SK-N-SH treated with all-trans-retinoic acid at 6 μM for 48 hours (cell line): ENCODE measurements at regions not wholly inside any gene's neighbourhood (a gene's known extent, or its start where the extent isn't known, plus 50 kb on each side); places are given as distances from the start of the nearest gene placed in this dataset.
"Not testable (repeated sequence)": the region's sequence is repeated elsewhere in the genome, so short reads cannot be mapped to it uniquely, and the experiment has no call there.

ENCODE experiments used
- ATAC-seq: fragments of 200-7000 bp; cut with Tn5 transposase; 3 replicates; pipeline ENCODE4 v1.9.1; 2020; ENCODE audit warnings: mild to moderate bottlenecking, moderate library complexity
- ARNTL ChIP-seq: fragments of 450-650 bp; formaldehyde crosslinking; IDR thresholded peaks from 2 replicates; pipeline ENCODE4 v1.5.0; 2020; ENCODE audit warnings: low read depth, mild to moderate bottlenecking, moderate library complexity, borderline replicate concordance
- BACH2 ChIP-seq: fragments of 250-450 bp; sonication (Bioruptor Pico); IDR thresholded peaks from 2 replicates; pipeline ENCODE4 v1.9.0; 2021; ENCODE audit warnings: mild to moderate bottlenecking, borderline replicate concordance
- CSDC2 ChIP-seq: fragments of 250-450 bp; sonication (Bioruptor Pico); IDR thresholded peaks from 2 replicates; pipeline ENCODE4 v1.5.0; 2020; ENCODE audit warnings: mild to moderate bottlenecking, moderate library complexity
- GLIS3 ChIP-seq: fragments of 250-450 bp; sonication (Bioruptor Pico); IDR thresholded peaks from 2 replicates; pipeline ENCODE4 v1.5.0; 2020; ENCODE audit warnings: mild to moderate bottlenecking, moderate library complexity
- ISL1 ChIP-seq: fragments of 250-450 bp; sonication (Bioruptor Pico); IDR thresholded peaks from 2 replicates; pipeline ENCODE4 v2.1.2; 2022; ENCODE audit warnings: mild to moderate bottlenecking, moderate library complexity
- OSR1 ChIP-seq: fragments of 250-450 bp; sonication (Bioruptor Pico); IDR thresholded peaks from 2 replicates; pipeline ENCODE4 v1.8.0; 2022; ENCODE audit warnings: moderate library complexity, mild to moderate bottlenecking, inconsistent platforms
- RARB ChIP-seq: fragments of 250-450 bp; sonication (Bioruptor Pico); IDR thresholded peaks from 2 replicates; pipeline ENCODE4 v1.8.0; 2021; ENCODE audit warnings: mild to moderate bottlenecking, moderate library complexity
- SNAI2 ChIP-seq: fragments of 250-450 bp; sonication (Bioruptor Pico); IDR thresholded peaks from 2 replicates; pipeline ENCODE4 v1.5.0; 2020; ENCODE audit warnings: mild to moderate bottlenecking, moderate library complexity
- TCF4 ChIP-seq: fragments of 250-450 bp; sonication (Bioruptor Pico); IDR thresholded peaks from 2 replicates; pipeline ENCODE4 v1.8.0; 2021; ENCODE audit warnings: mild to moderate bottlenecking, moderate library complexity, borderline replicate concordance
- TOX ChIP-seq: fragments of 250-450 bp; sonication (Bioruptor Pico); IDR thresholded peaks from 2 replicates; pipeline ENCODE4 v1.8.0; 2021; ENCODE audit warnings: mild to moderate bottlenecking, moderate library complexity, borderline replicate concordance
- ZC3H10 ChIP-seq: fragments of 250-450 bp; sonication (Bioruptor Pico); IDR thresholded peaks from 2 replicates; pipeline ENCODE4 v1.5.1; 2021; ENCODE audit warnings: mild to moderate bottlenecking, moderate library complexity
- ZFP3 ChIP-seq: fragments of 250-450 bp; sonication (Bioruptor Pico); IDR thresholded peaks from 2 replicates; pipeline ENCODE4 v1.5.0; 2020; ENCODE audit warnings: mild to moderate bottlenecking, moderate library complexity
- ZNF565 ChIP-seq: fragments of 450-650 bp; formaldehyde crosslinking; conservative IDR thresholded peaks from 2 replicates; pipeline ENCODE4 v1.5.0; 2020; ENCODE audit warnings: low read depth, mild to moderate bottlenecking, moderate library complexity
- ZNF70 ChIP-seq: fragments of 450-650 bp; formaldehyde crosslinking; IDR thresholded peaks from 2 replicates; pipeline ENCODE4 v1.5.0; 2020; ENCODE audit warnings: mild to moderate bottlenecking, moderate library complexity
- ZNF8 ChIP-seq: fragments of 450-650 bp; formaldehyde crosslinking; IDR thresholded peaks from 2 replicates; pipeline ENCODE4 v1.5.0; 2020; ENCODE audit warnings: mild to moderate bottlenecking, moderate library complexity
- TF ChIP-seq, protein P1 (sequence below): fragments of 250-450 bp; sonication (Bioruptor Pico); IDR thresholded peaks from 2 replicates; pipeline ENCODE4 v1.8.0; 2021; ENCODE audit warnings: low read depth, mild to moderate bottlenecking, moderate library complexity, borderline replicate concordance
- TF ChIP-seq, protein P2 (sequence below): fragments of 250-450 bp; sonication (Bioruptor Pico); IDR thresholded peaks from 2 replicates; pipeline ENCODE4 v1.5.1; 2021; ENCODE audit warnings: mild to moderate bottlenecking, moderate library complexity
- TF ChIP-seq, protein P3 (sequence below): fragments of 250-450 bp; sonication (Bioruptor Pico); IDR thresholded peaks from 2 replicates; pipeline ENCODE4 v1.8.0; 2020; ENCODE audit warnings: mild to moderate bottlenecking, moderate library complexity, borderline replicate concordance
- TF ChIP-seq, protein P4 (sequence below): fragments of 250-450 bp; sonication (Bioruptor Pico); IDR thresholded peaks from 2 replicates; pipeline ENCODE4 v1.5.1; 2020; ENCODE audit warnings: low read depth, mild to moderate bottlenecking, moderate library complexity

DNA sequence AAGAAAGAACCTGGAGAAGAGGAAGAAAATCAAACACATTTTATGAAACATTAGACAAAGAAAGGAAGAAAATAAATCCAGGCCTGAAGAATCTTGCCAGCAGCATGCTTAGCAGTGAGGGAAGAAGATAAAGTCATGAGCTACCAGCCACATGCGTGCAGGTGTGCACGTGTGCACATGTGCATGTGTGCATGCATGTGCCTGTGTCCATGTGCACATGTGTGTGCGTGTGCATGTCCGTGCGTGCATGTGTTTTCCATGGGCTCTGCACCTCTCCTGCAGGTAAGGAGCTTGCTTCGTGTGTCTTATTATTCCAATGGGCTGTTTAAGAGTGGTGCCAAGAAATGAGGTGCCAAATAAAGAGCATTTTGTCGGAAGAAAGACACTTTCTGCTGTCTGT lies 322.2 kb downstream of the FGFR2 start:
- no peak for ATAC-seq
- TF ChIP-seq OSR1 (CRISPR knock-in tag) (no peak), RARB (CRISPR knock-in tag) (no peak), ZFP3 (CRISPR knock-in tag) (no peak), TCF4 (CRISPR knock-in tag) (no peak), SNAI2 (CRISPR knock-in tag) (no peak)

DNA sequence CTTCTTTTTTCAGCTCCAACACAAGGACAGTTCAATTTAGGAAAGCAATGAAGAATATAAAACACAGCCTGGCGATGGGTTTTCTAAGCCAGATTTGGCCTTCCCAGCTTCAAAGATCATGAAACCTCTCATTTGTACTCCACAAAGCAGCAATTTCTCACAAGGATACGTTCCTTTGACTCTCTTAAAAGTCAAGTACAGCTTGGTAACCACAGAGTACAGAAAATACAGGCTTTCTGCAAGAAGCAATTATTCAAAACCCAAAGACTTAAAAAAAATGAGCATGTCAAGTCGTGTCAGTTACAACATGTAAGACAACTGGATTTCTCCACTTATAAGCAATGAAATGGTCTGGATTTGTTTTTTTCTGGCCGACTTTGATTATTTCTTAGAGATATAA lies 321.4 kb downstream of the FGFR2 start:
- TF ChIP-seq ARNTL (no peak), ZNF70 (no peak), ZFP3 (CRISPR knock-in tag) (no peak), TCF4 (CRISPR knock-in tag) (no peak), OSR1 (CRISPR knock-in tag) (no peak), TOX (CRISPR knock-in tag) (no peak), ZNF8 (CRISPR knock-in tag) (no peak), GLIS3 (CRISPR knock-in tag) (no peak), RARB (CRISPR knock-in tag) (no peak), CSDC2 (CRISPR knock-in tag) (no peak)
- TF ChIP-seq, protein P1, sequence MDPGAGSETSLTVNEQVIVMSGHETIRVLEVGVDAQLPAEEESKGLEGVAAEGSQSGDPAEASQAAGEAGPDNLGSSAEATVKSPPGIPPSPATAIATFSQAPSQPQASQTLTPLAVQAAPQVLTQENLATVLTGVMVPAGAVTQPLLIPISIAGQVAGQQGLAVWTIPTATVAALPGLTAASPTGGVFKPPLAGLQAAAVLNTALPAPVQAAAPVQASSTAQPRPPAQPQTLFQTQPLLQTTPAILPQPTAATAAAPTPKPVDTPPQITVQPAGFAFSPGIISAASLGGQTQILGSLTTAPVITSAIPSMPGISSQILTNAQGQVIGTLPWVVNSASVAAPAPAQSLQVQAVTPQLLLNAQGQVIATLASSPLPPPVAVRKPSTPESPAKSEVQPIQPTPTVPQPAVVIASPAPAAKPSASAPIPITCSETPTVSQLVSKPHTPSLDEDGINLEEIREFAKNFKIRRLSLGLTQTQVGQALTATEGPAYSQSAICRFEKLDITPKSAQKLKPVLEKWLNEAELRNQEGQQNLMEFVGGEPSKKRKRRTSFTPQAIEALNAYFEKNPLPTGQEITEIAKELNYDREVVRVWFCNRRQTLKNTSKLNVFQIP, result no peak
- TF ChIP-seq, protein P2, sequence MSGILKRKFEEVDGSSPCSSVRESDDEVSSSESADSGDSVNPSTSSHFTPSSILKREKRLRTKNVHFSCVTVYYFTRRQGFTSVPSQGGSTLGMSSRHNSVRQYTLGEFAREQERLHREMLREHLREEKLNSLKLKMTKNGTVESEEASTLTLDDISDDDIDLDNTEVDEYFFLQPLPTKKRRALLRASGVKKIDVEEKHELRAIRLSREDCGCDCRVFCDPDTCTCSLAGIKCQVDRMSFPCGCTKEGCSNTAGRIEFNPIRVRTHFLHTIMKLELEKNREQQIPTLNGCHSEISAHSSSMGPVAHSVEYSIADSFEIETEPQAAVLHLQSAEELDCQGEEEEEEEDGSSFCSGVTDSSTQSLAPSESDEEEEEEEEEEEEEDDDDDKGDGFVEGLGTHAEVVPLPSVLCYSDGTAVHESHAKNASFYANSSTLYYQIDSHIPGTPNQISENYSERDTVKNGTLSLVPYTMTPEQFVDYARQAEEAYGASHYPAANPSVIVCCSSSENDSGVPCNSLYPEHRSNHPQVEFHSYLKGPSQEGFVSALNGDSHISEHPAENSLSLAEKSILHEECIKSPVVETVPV, result no peak
- TF ChIP-seq, protein P3, sequence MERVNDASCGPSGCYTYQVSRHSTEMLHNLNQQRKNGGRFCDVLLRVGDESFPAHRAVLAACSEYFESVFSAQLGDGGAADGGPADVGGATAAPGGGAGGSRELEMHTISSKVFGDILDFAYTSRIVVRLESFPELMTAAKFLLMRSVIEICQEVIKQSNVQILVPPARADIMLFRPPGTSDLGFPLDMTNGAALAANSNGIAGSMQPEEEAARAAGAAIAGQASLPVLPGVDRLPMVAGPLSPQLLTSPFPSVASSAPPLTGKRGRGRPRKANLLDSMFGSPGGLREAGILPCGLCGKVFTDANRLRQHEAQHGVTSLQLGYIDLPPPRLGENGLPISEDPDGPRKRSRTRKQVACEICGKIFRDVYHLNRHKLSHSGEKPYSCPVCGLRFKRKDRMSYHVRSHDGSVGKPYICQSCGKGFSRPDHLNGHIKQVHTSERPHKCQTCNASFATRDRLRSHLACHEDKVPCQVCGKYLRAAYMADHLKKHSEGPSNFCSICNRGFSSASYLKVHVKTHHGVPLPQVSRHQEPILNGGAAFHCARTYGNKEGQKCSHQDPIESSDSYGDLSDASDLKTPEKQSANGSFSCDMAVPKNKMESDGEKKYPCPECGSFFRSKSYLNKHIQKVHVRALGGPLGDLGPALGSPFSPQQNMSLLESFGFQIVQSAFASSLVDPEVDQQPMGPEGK (CRISPR knock-in tag), result no peak
- TF ChIP-seq, protein P4, sequence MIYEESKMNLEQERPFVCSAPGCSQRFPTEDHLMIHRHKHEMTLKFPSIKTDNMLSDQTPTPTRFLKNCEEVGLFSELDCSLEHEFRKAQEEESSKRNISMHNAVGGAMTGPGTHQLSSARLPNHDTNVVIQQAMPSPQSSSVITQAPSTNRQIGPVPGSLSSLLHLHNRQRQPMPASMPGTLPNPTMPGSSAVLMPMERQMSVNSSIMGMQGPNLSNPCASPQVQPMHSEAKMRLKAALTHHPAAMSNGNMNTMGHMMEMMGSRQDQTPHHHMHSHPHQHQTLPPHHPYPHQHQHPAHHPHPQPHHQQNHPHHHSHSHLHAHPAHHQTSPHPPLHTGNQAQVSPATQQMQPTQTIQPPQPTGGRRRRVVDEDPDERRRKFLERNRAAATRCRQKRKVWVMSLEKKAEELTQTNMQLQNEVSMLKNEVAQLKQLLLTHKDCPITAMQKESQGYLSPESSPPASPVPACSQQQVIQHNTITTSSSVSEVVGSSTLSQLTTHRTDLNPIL (CRISPR knock-in tag), result no peak
- no peak for ATAC-seq

DNA sequence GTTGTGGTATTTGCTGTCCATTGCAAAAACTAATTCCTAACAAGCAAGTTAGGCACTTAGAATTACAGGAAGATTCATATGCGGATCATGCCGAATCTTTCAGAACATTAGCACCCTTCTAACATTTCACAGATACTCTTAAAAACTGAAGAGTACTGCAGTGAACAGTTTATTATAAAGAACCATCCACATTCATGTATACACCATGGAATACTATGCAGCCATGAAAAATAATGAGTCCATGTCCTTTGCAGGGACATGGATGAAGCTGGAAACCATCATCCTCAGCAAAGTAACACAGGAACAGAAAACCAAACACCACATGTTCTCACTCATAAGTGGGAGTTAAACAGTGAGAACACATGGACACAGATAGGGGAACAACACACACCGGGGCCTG lies 319.9 kb downstream of the FGFR2 start:
- not testable (repeated sequence) for ATAC-seq

DNA sequence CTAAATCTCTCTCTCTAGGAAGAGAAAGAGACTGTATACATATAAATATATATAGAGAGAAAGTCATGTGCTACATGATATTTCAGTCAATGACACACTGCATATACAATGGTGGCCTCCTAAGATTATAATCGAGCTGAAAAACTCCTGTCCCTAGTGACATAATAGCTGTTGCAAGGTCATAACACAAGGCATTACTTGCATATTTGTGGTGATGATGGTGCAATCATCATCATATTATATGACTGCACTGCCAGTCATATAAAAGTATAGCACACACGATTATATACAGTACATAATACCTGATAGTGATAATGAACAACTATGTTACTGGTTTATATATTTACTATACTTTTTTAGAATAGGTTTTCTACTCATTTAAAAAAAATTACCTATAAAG lies 316.7 kb downstream of the FGFR2 start:
- no peak for ATAC-seq
- TF ChIP-seq ZNF70 (no peak), CSDC2 (CRISPR knock-in tag) (no peak), ZNF565 (CRISPR knock-in tag) (no peak), TCF4 (CRISPR knock-in tag) (no peak), OSR1 (CRISPR knock-in tag) (no peak), ZC3H10 (CRISPR knock-in tag) (no peak), BACH2 (CRISPR knock-in tag) (no peak), ISL1 (CRISPR knock-in tag) (no peak)
- TF ChIP-seq, protein P2, result no peak
- TF ChIP-seq, protein P1, result no peak
